A673 (cell line): ENCODE measurements at regions not wholly inside any gene's neighbourhood (a gene's known extent, or its start where the extent isn't known, plus 50 kb on each side); places are given as distances from the start of the nearest gene placed in this dataset.

Experiments used
- CTCF ChIP-seq: fragments of 300-800, 200-600 bp; sonication (generic); conservative IDR thresholded peaks from 2 replicates; pipeline ENCODE4 v1.5.1; 2017; ENCODE audit warnings: low read depth, mild to moderate bottlenecking, antibody characterized with exemption, low read length, moderate library complexity, mixed read lengths
- EZH2 ChIP-seq: fragments of 200-600 bp; sonication (generic); IDR thresholded peaks from 2 replicates; pipeline ENCODE4 v1.6.1; 2017; ENCODE audit warnings: borderline replicate concordance, low read depth, mild to moderate bottlenecking, mixed read lengths, antibody characterized with exemption, low read length; ENCODE audit not compliant: poor library complexity, severe bottlenecking

GRCh38 chr13:22871231-22871630 lies 309.5 kb upstream of the SGCG start:
- TF ChIP-seq CTCF = no peak
- TF ChIP-seq EZH2 = no peak
